GM19351 (cell line): ENCODE measurements at regions not wholly inside any gene's neighbourhood (a gene's known extent, or its start where the extent isn't known, plus 50 kb on each side); places are given as distances from the start of the nearest gene placed in this dataset.

Experiments
- ATAC-seq: cut with Tn5 transposase; IDR thresholded peaks from one replicate; pipeline ENCODE4 v1.9.1; 2021; ENCODE audit warnings: mild to moderate bottlenecking, moderate library complexity; ENCODE audit not compliant: unreplicated experiment

GRCh38 chr13:39856714-39857113 lies 201.3 kb downstream of the COG6 start:
- no peak for ATAC-seq

DNA sequence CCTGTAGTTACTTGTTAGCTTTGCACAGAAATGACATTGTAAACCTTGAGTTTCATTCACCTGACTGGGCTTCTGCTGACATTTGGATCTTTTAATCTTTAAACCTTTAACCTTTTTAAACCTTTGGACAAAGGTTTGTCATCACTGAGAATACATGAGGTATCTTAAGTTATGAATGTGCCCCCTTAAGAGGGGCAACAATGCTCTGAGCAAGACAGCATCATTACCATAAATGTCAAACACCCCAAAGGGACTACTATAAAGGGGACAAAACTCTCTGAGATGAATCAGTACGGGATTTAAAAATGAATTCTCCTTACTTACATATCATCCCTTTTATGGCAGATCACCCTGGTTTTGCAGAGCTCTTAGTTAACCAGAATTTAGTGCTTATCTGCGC lies 203.3 kb downstream of the COG6 start:
- ATAC-seq, result no peak

DNA sequence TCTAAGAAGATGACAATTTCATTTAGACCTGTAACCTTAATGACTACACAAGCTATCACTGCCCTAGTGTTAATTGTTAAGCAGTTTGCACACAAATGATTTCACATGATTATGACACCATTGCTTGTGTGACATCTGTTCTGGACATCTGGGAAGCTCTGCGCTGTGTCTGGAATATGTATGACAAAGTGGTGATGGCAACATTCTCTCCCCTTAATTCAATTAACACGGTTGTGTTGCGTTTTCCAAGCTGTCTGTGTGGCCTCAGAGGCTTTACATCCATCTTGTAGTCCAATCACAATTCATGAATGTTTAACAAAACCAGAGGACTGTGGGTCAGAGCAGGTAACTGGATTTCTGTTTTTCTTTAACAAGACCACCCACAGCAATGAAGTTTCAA lies 204.4 kb downstream of the COG6 start:
- ATAC-seq, result no peak

DNA sequence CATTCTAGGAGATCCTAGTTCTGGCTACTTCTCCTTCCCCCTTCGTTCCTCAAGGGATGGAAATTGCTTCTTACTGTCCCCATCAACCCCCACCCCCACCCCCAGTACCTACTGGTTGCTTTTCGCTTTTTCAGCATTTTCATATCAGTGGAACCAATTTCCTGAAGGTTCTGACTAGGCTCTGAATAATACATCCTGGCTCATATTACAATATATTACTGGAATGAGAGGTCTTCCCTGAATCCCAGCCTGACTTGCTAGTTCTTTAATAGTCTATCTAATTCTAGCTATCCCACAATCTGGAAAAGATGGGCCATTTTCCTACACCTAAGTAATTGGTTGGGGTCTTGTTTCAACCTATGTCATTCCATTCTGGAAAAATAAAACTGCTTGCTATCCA lies 207.4 kb downstream of the COG6 start:
- no peak for ATAC-seq

GRCh38 chr13:39864221-39864620 lies 208.8 kb downstream of the COG6 start:
- ATAC-seq, result no peak

DNA sequence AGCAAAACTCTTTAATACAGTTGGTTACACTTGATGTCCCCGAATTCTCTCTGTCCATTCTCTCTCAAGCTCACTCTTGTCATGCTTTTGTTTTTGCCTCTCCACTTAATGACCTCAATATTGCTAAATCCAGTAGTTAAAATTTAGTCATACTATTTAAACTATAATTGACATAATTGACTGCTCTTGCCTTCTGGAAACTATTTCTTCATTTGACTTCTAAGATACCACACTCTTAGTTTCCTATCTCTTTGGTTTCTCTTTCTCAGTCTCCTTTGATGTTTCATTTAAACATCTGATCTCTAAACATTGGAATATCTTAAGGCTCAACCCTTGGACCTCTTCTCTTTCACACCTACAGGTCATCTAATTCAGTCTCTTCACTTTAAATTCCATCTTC lies 211.3 kb downstream of the COG6 start:
- no peak for ATAC-seq

GRCh38 chr13:39867807-39868206 lies 212.3 kb downstream of the COG6 start:
- ATAC-seq, result no peak

GRCh38 chr13:39870197-39870747 lies 214.8 kb downstream of the COG6 start:
- ATAC-seq, result no peak

GRCh38 chr13:39874331-39875053 lies 219.0 kb downstream of the COG6 start:
- ATAC-seq, result no peak

- no peak for ATAC-seq
These were observed 219.9 kb downstream of the COG6 start for GRCh38 chr13:39875111-39875987.

DNA sequence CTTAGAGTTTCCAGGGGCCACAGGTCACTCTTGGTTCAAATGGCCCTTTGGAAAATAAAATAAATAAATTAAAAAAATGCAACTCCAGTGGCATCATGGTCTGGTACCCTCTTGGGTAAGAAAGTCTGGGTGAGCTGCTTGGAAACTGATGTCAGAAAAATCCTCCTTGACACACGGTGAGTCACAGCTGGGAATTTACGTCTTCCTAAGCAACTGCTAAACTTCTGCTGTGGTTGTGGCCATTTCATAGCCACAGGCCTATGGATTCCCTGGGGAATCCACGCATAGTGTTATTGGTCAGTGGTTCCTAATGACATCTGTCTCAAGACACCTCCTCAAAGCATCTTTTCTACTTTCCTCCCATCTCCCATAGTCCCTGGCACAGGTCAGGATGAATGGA lies 220.8 kb downstream of the COG6 start:
- ATAC-seq, result no peak

DNA sequence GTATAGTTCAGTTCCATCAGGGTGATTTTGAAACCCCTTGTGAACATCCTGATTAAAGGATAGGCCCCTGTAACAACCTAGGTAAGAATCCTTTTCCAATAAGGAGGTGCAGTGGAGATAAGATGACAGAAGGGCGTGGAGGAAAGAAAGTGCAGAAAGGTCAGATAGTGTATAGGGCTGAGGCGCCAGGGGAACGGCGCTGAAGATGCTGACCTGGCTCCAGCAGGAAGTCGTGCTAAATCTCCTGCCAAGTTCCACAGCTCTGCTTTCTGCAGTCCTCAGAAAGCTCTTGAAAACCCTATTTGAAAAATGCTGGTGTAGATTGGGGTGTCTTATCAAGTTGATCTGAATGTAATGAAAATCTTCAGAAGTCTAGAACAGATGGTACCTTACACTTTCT lies 221.7 kb downstream of the COG6 start:
- no peak for ATAC-seq

DNA sequence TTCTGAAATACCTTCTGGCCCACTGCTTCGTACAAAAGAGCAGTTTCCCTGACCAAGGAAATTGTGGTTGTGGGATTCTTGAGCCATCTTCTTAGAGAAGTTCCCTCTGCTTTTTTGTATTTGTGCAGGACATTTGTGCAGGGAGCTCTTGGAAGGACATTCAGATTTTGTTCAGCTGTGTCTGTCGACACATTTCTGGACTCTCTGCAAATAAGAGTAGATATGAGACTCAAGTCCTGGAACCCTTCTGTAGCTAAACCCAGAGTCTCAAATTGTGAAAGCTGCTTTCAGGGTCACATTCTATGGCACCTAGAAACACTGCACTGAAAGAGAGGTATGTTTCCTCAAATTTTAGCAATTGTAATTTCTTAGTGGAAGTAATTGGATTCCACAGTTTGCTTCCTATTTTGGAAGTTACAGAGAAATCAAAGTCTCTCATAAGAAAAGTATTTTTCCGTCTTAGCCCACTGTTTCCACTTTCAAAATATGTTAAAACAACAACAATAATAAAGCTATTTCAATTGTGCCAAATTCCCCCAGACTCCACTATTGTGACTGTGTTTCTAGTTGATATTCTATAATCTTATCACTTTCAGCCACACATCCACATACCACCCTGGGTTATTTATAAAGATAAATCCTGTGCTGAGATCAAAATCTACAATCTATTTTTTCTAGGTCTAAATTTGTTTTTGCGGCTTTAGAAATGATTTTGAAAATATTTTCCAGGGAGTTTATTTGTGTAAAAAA lies 224.0 kb downstream of the COG6 start:
- no peak for ATAC-seq

GRCh38 chr13:39881383-39881782 lies 225.9 kb downstream of the COG6 start:
- ATAC-seq, result no peak

GRCh38 chr13:39881887-39882286 lies 226.4 kb downstream of the COG6 start:
- ATAC-seq, result no peak

- ATAC-seq, result no peak
These were observed 228.7 kb downstream of the COG6 start for GRCh38 chr13:39884166-39884565.

- no peak for ATAC-seq
These were observed 230.9 kb downstream of the COG6 start for GRCh38 chr13:39886336-39886735.

GRCh38 chr13:39887387-39887786 lies 231.9 kb downstream of the COG6 start:
- ATAC-seq, result no peak

GRCh38 chr13:39888865-39889810 lies 233.7 kb downstream of the COG6 start:
- ATAC-seq, result no peak

GRCh38 chr13:39890537-39890936 lies 235.1 kb downstream of the COG6 start:
- no peak for ATAC-seq
